ENCODE measurements at regions not wholly inside any gene's neighbourhood (a gene's known extent, or its start where the extent isn't known, plus 50 kb on each side); places are given as distances from the start of the nearest gene placed in this dataset.

DNA sequence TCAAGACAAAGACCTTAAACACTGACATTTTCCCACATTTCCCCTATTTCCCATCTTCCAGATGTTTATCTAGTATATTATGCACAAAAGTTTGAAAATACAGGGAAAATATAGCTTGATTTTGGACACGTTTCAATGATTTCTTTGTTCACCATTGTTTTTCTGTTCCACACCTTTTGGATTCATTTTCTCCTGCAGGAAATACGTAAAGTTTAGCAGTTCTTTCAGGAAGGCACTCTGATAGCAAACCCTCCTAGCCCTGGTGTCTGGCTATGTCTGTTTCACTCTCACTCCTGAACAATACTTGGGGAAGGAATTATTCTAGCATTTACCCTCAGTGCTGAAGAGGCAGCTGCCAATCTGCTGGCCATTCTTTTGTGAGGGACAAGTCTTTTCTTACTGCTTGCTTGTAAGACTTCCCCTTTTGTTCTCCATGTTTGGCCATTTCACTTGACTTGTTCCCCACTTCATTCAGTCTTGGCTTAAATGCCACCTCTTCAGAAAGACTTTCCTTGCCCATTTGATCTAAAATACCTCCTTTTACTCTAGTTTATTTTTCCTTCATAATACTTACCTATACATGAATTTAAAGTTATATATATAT is 195.4 kb downstream of the RNF152 start:
- TF ChIP-seq, protein P1, sequence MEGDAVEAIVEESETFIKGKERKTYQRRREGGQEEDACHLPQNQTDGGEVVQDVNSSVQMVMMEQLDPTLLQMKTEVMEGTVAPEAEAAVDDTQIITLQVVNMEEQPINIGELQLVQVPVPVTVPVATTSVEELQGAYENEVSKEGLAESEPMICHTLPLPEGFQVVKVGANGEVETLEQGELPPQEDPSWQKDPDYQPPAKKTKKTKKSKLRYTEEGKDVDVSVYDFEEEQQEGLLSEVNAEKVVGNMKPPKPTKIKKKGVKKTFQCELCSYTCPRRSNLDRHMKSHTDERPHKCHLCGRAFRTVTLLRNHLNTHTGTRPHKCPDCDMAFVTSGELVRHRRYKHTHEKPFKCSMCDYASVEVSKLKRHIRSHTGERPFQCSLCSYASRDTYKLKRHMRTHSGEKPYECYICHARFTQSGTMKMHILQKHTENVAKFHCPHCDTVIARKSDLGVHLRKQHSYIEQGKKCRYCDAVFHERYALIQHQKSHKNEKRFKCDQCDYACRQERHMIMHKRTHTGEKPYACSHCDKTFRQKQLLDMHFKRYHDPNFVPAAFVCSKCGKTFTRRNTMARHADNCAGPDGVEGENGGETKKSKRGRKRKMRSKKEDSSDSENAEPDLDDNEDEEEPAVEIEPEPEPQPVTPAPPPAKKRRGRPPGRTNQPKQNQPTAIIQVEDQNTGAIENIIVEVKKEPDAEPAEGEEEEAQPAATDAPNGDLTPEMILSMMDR (IDR thresholded peaks at IDR 0.05): no peak
- TF ChIP-seq POLR2AphosphoS5 (IDR thresholded peaks at IDR 0.05): no peak
- no peak for TF ChIP-seq POLR2A (IDR thresholded peaks at IDR 0.05)

All from prostate gland (tissue), 2 donors.